ENCODE measurements at regions not wholly inside any gene's neighbourhood (a gene's known extent, or its start where the extent isn't known, plus 50 kb on each side); places are given as distances from the start of the nearest gene placed in this dataset.
"Not testable (repeated sequence)": the region's sequence is repeated elsewhere in the genome, so short reads cannot be mapped to it uniquely, and the experiment has no call there.

- peaks cover 0 to 10% (median 5%) of the 10 kb centered on the region in 5 donors for H3K27me3 ChIP-seq (ENCODE audit: control insufficient read depth in 5 of 5, insufficient read depth in 4 of 5, low read length in 5 of 5)
- no peak overlapping the region for H3K4me3 ChIP-seq (ENCODE audit: low read depth in 1 of 5, low read length in 5 of 5)
- H3K36me3 ChIP-seq (ENCODE audit: control insufficient read depth in 5 of 5, insufficient read depth in 5 of 5, low read length in 5 of 5) = no peaks in the 10 kb centered on the region
- no peak overlapping the region for H3K9ac ChIP-seq (ENCODE audit: low read length in 5 of 5)
- no peak overlapping the region for H3K27ac ChIP-seq (ENCODE audit: low read depth, low read length)
- H3K9me3 ChIP-seq (ENCODE audit: control insufficient read depth in 5 of 5, low read length in 5 of 5) = peaks cover 0 to 2% (median 0%) of the 10 kb centered on the region in 5 donors
- no peaks in the 10 kb centered on the region for H3K4me1 ChIP-seq (ENCODE audit: control insufficient read depth in 5 of 5, insufficient read depth in 5 of 5, low read length in 5 of 5)
These were observed 99.1 kb downstream of the TFAP2A start for GRCh38 chr6:10315658-10316372.

- no peak overlapping the region for H3K4me3 ChIP-seq (ENCODE audit: low read depth in 1 of 5, low read length in 5 of 5)
- H3K36me3 ChIP-seq (ENCODE audit: control insufficient read depth in 5 of 5, insufficient read depth in 5 of 5, low read length in 5 of 5) = no peaks in the 10 kb centered on the region
- no peaks in the 10 kb centered on the region for H3K4me1 ChIP-seq (ENCODE audit: control insufficient read depth in 5 of 5, insufficient read depth in 5 of 5, low read length in 5 of 5)
- no peak overlapping the region for H3K27ac ChIP-seq (ENCODE audit: low read depth, low read length)
- H3K27me3 ChIP-seq (ENCODE audit: control insufficient read depth in 5 of 5, insufficient read depth in 4 of 5, low read length in 5 of 5) = peaks cover 0 to 10% (median 5%) of the 10 kb centered on the region in 5 donors
- peaks cover 0 to 2% (median 0%) of the 10 kb centered on the region in 5 donors for H3K9me3 ChIP-seq (ENCODE audit: control insufficient read depth in 5 of 5, low read length in 5 of 5)
- no peak overlapping the region for H3K9ac ChIP-seq (ENCODE audit: low read length in 5 of 5)
These were observed 99.8 kb downstream of the TFAP2A start for GRCh38 chr6:10315034-10315433.

DNA sequence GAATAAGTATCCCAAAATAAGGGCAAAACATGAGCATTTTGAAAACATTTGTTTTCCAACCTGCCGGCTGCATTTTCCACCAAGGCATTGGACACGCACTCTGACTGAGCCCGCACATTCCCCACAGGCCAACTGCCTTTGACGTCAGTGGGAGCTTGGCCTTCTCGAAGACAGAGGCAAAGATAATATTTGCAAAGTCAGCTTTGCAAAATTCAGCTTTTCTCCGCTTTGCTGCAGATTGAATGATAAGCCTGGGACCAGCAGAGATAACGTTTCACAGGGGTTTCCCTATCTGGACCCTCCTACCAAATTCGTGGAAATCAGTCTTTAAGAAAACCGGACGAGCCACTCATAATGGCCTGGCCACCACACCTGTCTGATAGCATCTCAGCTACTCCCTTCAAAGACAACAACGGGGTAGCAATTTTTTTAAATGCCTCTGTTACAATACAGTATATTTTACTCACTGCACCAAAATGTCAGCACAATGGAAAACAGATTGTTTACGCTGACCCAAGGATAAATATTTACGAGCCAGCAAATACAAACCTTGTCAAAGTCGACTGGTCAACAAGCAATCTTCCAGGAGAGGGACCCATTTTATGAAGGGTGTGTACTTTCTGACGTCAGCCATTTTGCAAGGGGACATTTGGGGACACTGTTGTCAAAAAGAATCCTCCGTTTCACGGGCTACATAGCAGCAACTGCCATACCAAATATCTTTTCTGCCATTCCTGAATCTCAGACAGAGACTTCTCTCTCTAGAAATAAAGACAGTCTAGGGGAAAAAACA lies 100.5 kb downstream of the TFAP2A start:
- Histone ChIP-seq H3K4me1 (ENCODE audit: control insufficient read depth in 5 of 5, insufficient read depth in 5 of 5, low read length in 5 of 5) (no peaks in the 10 kb centered on the region), H3K27me3 (ENCODE audit: control insufficient read depth in 5 of 5, insufficient read depth in 4 of 5, low read length in 5 of 5) (peaks cover 0 to 10% (median 5%) of the 10 kb centered on the region in 5 donors), H3K36me3 (ENCODE audit: control insufficient read depth in 5 of 5, insufficient read depth in 5 of 5, low read length in 5 of 5) (no peaks in the 10 kb centered on the region), H3K4me3 (ENCODE audit: low read depth in 1 of 5, low read length in 5 of 5) (no peak overlapping the region), H3K9ac (ENCODE audit: low read length in 5 of 5) (no peak overlapping the region), H3K9me3 (ENCODE audit: control insufficient read depth in 5 of 5, low read length in 5 of 5) (peaks cover 0 to under 1% (median 0%) of the 10 kb centered on the region in 5 donors), H3K27ac (ENCODE audit: low read depth, low read length) (no peak overlapping the region)

DNA sequence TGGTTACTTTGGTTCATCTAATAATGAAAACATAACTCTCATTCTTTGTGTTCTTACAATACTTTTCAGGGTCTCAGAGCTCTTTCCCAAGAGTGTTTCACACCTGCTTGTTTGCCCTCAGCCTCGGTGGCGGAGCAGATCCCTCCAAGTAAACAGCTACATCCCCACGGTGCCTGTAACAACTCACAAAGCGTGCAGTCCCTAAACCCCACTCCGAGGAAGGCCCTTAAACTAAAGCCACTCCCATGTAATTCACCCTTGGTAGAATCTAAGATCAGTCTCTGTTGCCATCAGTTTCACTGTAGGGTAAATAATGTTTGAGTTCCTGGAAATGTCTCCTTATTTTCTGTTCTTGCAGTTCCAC lies 101.1 kb downstream of the TFAP2A start:
- H3K27ac ChIP-seq (ENCODE audit: low read depth, low read length) = no peak overlapping the region
- peaks cover 0 to 10% (median 5%) of the 10 kb centered on the region in 5 donors for H3K27me3 ChIP-seq (ENCODE audit: control insufficient read depth in 5 of 5, insufficient read depth in 4 of 5, low read length in 5 of 5)
- no peak overlapping the region for H3K9ac ChIP-seq (ENCODE audit: low read length in 5 of 5)
- no peaks in the 10 kb centered on the region for H3K4me1 ChIP-seq (ENCODE audit: control insufficient read depth in 5 of 5, insufficient read depth in 5 of 5, low read length in 5 of 5)
- no peak overlapping the region for H3K4me3 ChIP-seq (ENCODE audit: low read depth in 1 of 5, low read length in 5 of 5)
- H3K36me3 ChIP-seq (ENCODE audit: control insufficient read depth in 5 of 5, insufficient read depth in 5 of 5, low read length in 5 of 5) = no peaks in the 10 kb centered on the region
- no peaks in the 10 kb centered on the region for H3K9me3 ChIP-seq (ENCODE audit: control insufficient read depth in 5 of 5, low read length in 5 of 5)

GRCh38 chr6:10312445-10312844 lies 102.4 kb downstream of the TFAP2A start:
- H3K4me1 ChIP-seq (ENCODE audit: control insufficient read depth in 5 of 5, insufficient read depth in 5 of 5, low read length in 5 of 5) = no peaks in the 10 kb centered on the region
- no peak overlapping the region for H3K4me3 ChIP-seq (ENCODE audit: low read depth in 1 of 5, low read length in 5 of 5)
- no peak overlapping the region for H3K9ac ChIP-seq (ENCODE audit: low read length in 5 of 5)
- H3K27me3 ChIP-seq (ENCODE audit: control insufficient read depth in 5 of 5, insufficient read depth in 4 of 5, low read length in 5 of 5) = peaks cover 0 to 10% (median 0%) of the 10 kb centered on the region in 5 donors
- no peaks in the 10 kb centered on the region for H3K36me3 ChIP-seq (ENCODE audit: control insufficient read depth in 5 of 5, insufficient read depth in 5 of 5, low read length in 5 of 5)
- no peak overlapping the region for H3K27ac ChIP-seq (ENCODE audit: low read depth, low read length)
- no peaks in the 10 kb centered on the region for H3K9me3 ChIP-seq (ENCODE audit: control insufficient read depth in 5 of 5, low read length in 5 of 5)

DNA sequence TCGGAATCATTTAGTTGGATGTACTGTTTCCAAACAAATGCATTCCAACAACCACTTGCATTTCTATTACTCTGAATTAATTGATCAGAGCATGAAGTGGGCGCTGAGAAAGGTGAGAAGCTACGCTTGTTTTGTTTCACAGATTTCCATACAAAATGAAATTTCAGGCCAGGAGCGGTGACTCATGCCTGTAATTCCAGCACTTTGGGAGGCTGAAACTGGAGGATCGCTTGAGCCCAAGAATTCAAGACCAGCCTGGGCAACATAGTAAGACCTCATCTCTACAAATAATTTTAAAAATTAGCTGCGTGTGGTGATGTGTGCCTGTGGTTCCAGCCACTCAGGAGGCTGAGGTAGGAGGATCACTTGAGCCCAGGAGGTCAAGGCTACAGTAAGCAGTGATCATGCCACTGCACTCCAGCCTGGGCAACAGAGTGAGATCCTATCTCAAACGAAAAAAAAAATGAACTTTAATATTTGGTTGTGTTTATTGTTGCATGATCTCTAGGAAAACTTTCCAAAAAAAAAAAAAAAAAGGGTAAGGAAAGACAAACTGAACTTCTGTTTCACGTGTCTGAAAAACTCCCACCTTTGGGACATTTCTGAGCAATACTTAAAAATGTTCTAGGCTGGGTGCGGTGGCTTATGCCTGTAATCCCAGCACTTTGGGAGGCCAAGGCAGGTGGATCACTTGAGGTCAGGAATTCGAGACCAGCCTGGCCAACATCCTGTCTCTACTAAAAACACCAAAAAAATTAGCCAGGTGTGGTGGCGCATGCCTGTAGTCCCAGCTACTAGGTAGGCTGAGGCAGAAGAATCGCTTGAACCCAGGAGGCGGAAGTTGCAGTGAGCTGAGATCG lies 103.1 kb downstream of the TFAP2A start:
- H3K9me3 ChIP-seq (ENCODE audit: control insufficient read depth in 5 of 5, low read length in 5 of 5); H3K4me1 ChIP-seq (ENCODE audit: control insufficient read depth in 5 of 5, insufficient read depth in 5 of 5, low read length in 5 of 5); H3K27ac ChIP-seq (ENCODE audit: low read depth, low read length); H3K9ac ChIP-seq (ENCODE audit: low read length in 5 of 5); H3K36me3 ChIP-seq (ENCODE audit: control insufficient read depth in 5 of 5, insufficient read depth in 5 of 5, low read length in 5 of 5); H3K4me3 ChIP-seq (ENCODE audit: low read depth in 1 of 5, low read length in 5 of 5): not testable (repeated sequence)
- peaks cover 0 to 10% (median 0%) of the 10 kb centered on the region in 5 donors for H3K27me3 ChIP-seq (ENCODE audit: control insufficient read depth in 5 of 5, insufficient read depth in 4 of 5, low read length in 5 of 5)

DNA sequence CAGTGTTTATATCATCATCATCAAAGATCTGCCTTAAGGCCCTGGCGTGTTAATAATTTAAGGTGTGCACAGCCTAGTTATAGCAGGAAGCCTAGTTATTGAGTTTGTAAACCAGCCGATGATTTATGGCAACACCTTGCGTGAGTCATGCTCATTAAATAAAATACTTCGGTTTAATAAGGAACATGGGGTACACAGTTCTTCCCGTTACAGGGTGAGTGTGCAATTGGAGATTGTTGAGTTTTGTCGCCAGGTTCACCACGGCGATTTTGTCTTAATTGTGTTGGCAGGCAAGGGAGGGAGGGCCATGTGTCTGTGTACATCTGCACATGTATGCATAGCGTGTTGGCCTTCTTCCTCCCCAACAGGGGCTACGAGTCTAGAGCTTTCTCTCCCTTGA lies 104.0 kb downstream of the TFAP2A start:
- H3K27me3 ChIP-seq (ENCODE audit: control insufficient read depth in 5 of 5, insufficient read depth in 4 of 5, low read length in 5 of 5) = peaks cover 0 to 10% (median 0%) of the 10 kb centered on the region in 5 donors
- no peak overlapping the region for H3K9ac ChIP-seq (ENCODE audit: low read length in 5 of 5)
- H3K4me1 ChIP-seq (ENCODE audit: control insufficient read depth in 5 of 5, insufficient read depth in 5 of 5, low read length in 5 of 5) = no peaks in the 10 kb centered on the region
- no peak overlapping the region for H3K4me3 ChIP-seq (ENCODE audit: low read depth in 1 of 5, low read length in 5 of 5)
- H3K9me3 ChIP-seq (ENCODE audit: control insufficient read depth in 5 of 5, low read length in 5 of 5) = no peaks in the 10 kb centered on the region
- no peak overlapping the region for H3K27ac ChIP-seq (ENCODE audit: low read depth, low read length)
- no peaks in the 10 kb centered on the region for H3K36me3 ChIP-seq (ENCODE audit: control insufficient read depth in 5 of 5, insufficient read depth in 5 of 5, low read length in 5 of 5)

GRCh38 chr6:10310330-10310653 lies 104.6 kb downstream of the TFAP2A start:
- Histone ChIP-seq H3K36me3 (ENCODE audit: control insufficient read depth in 5 of 5, insufficient read depth in 5 of 5, low read length in 5 of 5) (no peaks in the 10 kb centered on the region), H3K4me3 (ENCODE audit: low read depth in 1 of 5, low read length in 5 of 5) (no peak overlapping the region), H3K27ac (ENCODE audit: low read depth, low read length) (no peak overlapping the region), H3K27me3 (ENCODE audit: control insufficient read depth in 5 of 5, insufficient read depth in 4 of 5, low read length in 5 of 5) (peaks cover 0 to 8% (median 0%) of the 10 kb centered on the region in 5 donors), H3K9me3 (ENCODE audit: control insufficient read depth in 5 of 5, low read length in 5 of 5) (no peaks in the 10 kb centered on the region), H3K9ac (ENCODE audit: low read length in 5 of 5) (no peak overlapping the region), H3K4me1 (ENCODE audit: control insufficient read depth in 5 of 5, insufficient read depth in 5 of 5, low read length in 5 of 5) (no peaks in the 10 kb centered on the region)

DNA sequence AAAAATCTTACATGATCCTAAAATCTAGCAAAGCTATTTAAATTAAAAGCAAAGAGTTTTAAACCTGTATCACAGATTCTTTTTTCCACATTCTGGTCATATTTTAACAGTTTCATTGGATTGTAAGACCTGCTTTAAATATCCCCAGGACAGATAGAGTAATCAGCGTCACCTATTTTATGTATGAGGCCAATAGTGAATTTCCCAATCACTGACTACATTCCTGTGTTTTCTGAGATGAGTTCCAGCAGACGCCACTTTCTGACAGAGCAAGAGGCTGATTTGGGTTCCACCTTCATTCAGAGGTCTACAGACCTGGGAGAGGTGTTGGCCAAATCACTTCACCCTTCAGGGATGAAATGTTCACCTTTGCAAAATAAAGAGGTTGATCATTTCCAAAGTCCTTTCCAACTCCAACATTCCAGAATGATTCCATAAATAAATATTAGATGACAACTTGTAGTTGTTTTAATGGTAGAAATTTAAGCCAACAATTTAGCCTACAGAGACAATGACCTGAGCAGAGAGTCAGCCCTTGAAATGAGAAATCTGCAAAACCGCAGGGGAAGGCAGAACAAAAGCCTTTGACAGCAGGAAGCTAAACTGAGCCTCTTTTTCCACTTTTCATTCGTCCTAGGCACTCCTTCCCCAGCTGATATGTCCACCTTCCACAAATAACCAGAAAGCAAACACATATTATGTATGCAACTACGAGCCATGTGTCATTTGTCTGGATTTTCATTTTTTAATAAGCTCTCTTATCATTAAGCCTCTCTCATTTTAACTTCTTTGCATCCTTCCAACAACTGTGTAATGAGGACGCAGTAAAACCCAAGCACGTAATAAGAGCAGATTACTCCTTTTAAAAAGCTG lies 105.2 kb downstream of the TFAP2A start:
- Histone ChIP-seq H3K9ac (ENCODE audit: low read length in 5 of 5) (no peak overlapping the region), H3K27ac (ENCODE audit: low read depth, low read length) (no peak overlapping the region), H3K4me3 (ENCODE audit: low read depth in 1 of 5, low read length in 5 of 5) (no peak overlapping the region)

More for the DNA sequence above, 105.2 kb downstream of the TFAP2A start:
- peaks cover 0 to 5% (median 0%) of the 10 kb centered on the region in 5 donors for H3K27me3 ChIP-seq (ENCODE audit: control insufficient read depth in 5 of 5, insufficient read depth in 4 of 5, low read length in 5 of 5)
- H3K36me3 ChIP-seq (ENCODE audit: control insufficient read depth in 5 of 5, insufficient read depth in 5 of 5, low read length in 5 of 5) = no peaks in the 10 kb centered on the region
- H3K4me1 ChIP-seq (ENCODE audit: control insufficient read depth in 5 of 5, insufficient read depth in 5 of 5, low read length in 5 of 5) = no peaks in the 10 kb centered on the region
- no peaks in the 10 kb centered on the region for H3K9me3 ChIP-seq (ENCODE audit: control insufficient read depth in 5 of 5, low read length in 5 of 5)

Data from subcutaneous abdominal adipose tissue (tissue), 5 donors.